ENCODE measurements at regions not wholly inside any gene's neighbourhood (a gene's known extent, or its start where the extent isn't known, plus 50 kb on each side); places are given as distances from the start of the nearest gene placed in this dataset.

DNA sequence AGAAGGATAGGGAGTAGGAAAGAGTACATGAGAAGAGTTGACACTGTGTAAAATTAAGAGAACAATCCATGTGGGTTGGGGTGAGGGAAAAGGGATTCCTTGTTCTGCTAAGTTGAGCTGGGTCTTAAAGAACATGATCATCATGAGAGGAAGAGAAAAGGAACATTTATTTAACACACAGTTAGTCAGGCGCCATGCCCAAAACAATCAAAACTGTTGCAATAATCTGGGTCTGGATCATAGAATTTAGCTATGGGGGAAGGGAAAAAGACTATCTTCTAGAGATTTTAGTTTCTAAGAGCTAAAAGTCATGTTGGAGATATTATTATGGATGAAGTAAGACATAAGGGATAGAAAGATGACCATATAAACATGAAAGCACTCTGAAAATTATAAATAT lies 178.9 kb downstream of the SEM1 start:
- no peak for TF ChIP-seq CTCF (IDR thresholded peaks at IDR 0.05; ENCODE audit: borderline replicate concordance, control extremely low read depth, extremely low read depth, insufficient read depth, missing control alignments)
- in situ Hi-C loops (cut with MboI; ENCODE audit: low sequenced_read_pairs, unreplicated experiment) = no loop called here

GRCh38 chr7:96527133-96527827 lies 182.4 kb downstream of the SEM1 start:
- DNase-seq (ENCODE audit: low spot score) = no peak
- TF ChIP-seq CTCF (IDR thresholded peaks at IDR 0.05; ENCODE audit: borderline replicate concordance, control extremely low read depth, extremely low read depth, insufficient read depth, missing control alignments) = no peak
- in situ Hi-C loops (cut with MboI; ENCODE audit: low sequenced_read_pairs, unreplicated experiment) = no loop called here

More for the DNA sequence above, 178.9 kb downstream of the SEM1 start:
- DNase-seq (ENCODE audit: low spot score) = no peak

DNA sequence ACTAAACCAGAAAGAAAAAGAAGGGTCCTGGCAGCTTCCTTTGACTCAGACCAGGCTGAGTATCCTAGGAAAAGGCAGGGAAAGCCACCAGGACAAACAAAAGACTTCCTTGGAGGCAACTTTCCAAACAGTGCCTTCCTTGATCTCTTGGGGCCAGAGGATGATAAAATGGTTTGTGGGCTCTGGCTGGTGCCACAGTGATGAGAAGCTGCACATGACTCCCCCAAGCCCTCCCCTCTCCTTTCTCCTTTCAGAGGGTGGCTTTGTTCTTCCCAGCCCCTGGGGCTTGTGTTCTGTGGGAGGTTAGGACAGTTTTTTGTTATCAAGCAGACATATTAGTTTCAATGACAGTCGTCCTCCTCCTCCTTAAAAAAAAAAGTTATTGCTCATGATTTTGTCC lies 183.2 kb downstream of the SEM1 start:
- TF ChIP-seq CTCF (IDR thresholded peaks at IDR 0.05; ENCODE audit: borderline replicate concordance, control extremely low read depth, extremely low read depth, insufficient read depth, missing control alignments) = no peak
- DNase-seq (ENCODE audit: low spot score) = no peak
- in situ Hi-C loops (cut with MboI; ENCODE audit: low sequenced_read_pairs, unreplicated experiment) = no loop called here

- no peak for DNase-seq (ENCODE audit: low spot score)
- in situ Hi-C loops (cut with MboI; ENCODE audit: low sequenced_read_pairs, unreplicated experiment) = no loop called here
- TF ChIP-seq CTCF (IDR thresholded peaks at IDR 0.05; ENCODE audit: borderline replicate concordance, control extremely low read depth, extremely low read depth, insufficient read depth, missing control alignments) = no peak
Observed at GRCh38 chr7:96521068-96521894, 188.4 kb downstream of the SEM1 start.

DNA sequence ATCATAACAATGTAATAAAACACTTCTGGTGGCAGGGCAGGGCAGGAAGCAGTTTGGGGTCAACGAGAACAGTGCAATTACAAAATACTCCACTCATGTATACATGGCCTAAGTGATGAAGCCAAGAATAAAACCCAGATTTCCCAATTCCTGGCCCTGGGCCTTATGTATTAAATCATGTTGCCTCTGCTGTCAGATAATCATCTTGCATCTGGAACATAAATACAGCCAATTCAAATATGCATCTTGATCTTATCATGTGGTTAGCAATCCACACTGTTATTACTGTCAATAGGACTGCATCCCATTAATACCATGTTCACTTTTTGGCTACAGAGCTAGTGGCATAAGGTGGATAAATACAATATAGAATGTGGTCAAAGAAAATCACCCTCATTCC lies 186.5 kb upstream of the SLC25A13 start:
- no peak for DNase-seq (ENCODE audit: low spot score)
- TF ChIP-seq CTCF (IDR thresholded peaks at IDR 0.05; ENCODE audit: borderline replicate concordance, control extremely low read depth, extremely low read depth, insufficient read depth, missing control alignments) = no peak
- in situ Hi-C loops (cut with MboI; ENCODE audit: low sequenced_read_pairs, unreplicated experiment) = no loop called here

GRCh38 chr7:96503597-96503996 lies 181.7 kb upstream of the SLC25A13 start:
- in situ Hi-C loops (cut with MboI; ENCODE audit: low sequenced_read_pairs, unreplicated experiment) = no loop called here
- DNase-seq (ENCODE audit: low spot score) = no peak
- TF ChIP-seq CTCF (IDR thresholded peaks at IDR 0.05; ENCODE audit: borderline replicate concordance, control extremely low read depth, extremely low read depth, insufficient read depth, missing control alignments) = no peak

Measured in GM13976 (cell line).